HG03565 (cell line): ENCODE measurements at regions not wholly inside any gene's neighbourhood (a gene's known extent, or its start where the extent isn't known, plus 50 kb on each side); places are given as distances from the start of the nearest gene placed in this dataset.
"Not testable (repeated sequence)": the region's sequence is repeated elsewhere in the genome, so short reads cannot be mapped to it uniquely, and the experiment has no call there.

Experiments used
- ATAC-seq: cut with Tn5 transposase; IDR thresholded peaks from one replicate; pipeline ENCODE4 v1.9.1; 2021; ENCODE audit warnings: mild to moderate bottlenecking, moderate library complexity; ENCODE audit not compliant: unreplicated experiment

DNA sequence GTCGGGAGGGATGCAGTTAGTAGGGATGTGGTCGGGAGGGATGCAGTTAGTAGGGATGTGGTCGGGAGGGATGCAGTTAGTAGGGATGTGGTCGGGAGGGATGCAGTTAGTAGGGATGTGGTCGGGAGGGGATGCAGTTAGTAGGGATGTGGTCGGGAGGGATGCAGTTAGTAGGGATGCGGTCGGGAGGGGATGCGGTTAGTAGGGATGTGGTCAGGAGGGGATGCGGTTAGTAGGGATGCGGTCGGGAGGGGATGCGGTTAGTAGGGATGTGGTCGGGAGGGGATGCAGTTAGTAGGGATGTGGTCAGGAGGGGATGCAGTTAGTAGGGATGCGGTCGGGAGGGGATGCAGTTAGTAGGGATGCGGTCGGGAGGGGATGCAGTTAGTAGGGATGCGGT lies 96.2 kb downstream of the BDH1 start:
- ATAC-seq, result not testable (repeated sequence)

DNA sequence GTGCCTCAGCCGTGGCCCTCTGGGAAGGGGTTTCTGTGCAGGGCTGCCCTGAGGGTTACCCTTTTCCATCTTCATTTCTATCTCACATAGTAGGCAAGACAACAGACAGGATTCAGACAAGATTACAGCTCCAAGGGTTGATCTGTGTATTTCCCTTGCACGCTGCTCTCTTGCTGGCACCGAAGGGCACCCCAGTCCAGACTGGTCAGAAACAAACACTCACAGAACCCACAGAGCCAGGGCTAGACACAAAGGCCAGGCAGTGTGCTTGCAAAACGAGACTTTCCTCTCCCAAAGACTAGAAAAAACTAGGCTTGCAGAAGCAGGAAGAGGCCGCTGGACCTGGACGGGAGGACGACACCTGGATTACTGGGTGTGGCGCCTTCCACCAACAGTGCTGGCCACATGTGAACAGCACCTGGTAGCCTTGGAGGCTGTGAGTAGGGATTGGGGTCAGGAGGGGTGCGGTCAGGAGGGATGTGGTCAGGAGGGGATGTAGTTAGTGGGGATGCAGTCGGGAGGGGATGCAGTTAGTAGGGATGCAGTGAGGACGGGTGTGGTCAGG lies 96.8 kb downstream of the BDH1 start:
- no peak for ATAC-seq

- peak; percentile 64 for ATAC-seq
These were observed 97.5 kb downstream of the BDH1 start for GRCh38 chr3:197458179-197458707.

- ATAC-seq, result no peak
These were observed 99.3 kb downstream of the BDH1 start for GRCh38 chr3:197456261-197457091.

- ATAC-seq, result not testable (repeated sequence)
These were observed 100.9 kb downstream of the BDH1 start for GRCh38 chr3:197454841-197455240.

DNA sequence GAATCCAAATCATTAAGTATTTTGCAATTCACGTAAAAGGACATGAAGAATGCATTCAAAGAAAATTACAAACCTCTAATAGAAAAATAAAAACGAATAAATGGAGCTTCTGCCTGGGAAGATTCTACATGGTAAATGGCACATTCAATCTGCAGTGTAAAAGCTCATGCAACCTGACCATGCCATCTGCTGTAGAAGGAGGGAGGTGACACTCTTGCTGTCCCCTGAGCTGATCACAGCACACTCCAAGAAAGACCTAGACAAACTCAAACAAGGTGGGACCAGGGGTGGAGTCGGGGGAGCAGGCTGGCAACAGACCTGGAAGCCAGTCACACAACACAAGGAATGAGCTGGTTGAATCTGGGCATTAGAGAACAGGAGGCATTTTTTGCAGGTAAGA lies 101.8 kb downstream of the BDH1 start:
- ATAC-seq, result no peak

- ATAC-seq, result no peak
These were observed 105.0 kb downstream of the BDH1 start for GRCh38 chr3:197450810-197451209.

GRCh38 chr3:197450308-197450707 lies 105.5 kb downstream of the BDH1 start:
- ATAC-seq, result no peak

- ATAC-seq, result not testable (repeated sequence)
These were observed 106.6 kb downstream of the BDH1 start for GRCh38 chr3:197449181-197449580.

GRCh38 chr3:197447781-197448180 lies 108.0 kb downstream of the BDH1 start:
- ATAC-seq, result not testable (repeated sequence)

DNA sequence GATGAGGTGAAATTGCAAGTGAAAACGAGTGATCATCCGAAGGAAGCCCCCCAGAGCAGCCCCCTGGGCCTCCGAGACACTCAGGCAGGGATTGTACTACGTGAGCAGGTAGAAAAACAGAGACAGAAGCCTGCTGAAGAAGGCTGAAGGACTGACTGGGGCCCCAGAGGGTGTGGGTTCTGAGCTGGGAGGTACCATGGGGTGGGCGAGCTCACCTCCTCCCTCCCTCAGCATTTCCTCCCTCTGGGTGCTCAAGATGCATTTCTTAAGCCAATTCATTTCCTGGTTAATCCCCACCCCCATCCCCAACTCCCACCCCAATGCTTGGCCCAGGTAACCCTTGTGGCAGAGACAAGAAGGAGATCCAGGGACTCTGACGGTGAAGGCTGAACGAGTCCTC lies 108.7 kb downstream of the BDH1 start:
- ATAC-seq, result no peak

DNA sequence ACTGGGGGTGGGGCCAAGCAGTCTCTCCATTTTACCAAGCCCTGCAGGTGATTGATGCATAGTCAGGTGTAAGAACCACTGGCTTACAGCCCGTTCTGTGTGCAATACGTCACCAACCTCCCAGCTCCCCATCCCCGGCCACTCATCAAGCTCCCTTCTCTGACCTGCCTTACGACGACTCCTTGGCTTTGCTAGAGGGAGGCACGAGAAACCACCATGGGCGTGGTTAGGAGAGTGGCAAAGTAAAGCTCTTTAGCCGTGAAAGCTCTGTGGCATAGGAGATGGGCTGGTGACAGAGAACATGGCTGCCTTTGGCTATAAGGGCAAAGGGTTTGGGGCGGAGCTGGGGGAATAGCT lies 109.1 kb downstream of the BDH1 start:
- ATAC-seq, result no peak

DNA sequence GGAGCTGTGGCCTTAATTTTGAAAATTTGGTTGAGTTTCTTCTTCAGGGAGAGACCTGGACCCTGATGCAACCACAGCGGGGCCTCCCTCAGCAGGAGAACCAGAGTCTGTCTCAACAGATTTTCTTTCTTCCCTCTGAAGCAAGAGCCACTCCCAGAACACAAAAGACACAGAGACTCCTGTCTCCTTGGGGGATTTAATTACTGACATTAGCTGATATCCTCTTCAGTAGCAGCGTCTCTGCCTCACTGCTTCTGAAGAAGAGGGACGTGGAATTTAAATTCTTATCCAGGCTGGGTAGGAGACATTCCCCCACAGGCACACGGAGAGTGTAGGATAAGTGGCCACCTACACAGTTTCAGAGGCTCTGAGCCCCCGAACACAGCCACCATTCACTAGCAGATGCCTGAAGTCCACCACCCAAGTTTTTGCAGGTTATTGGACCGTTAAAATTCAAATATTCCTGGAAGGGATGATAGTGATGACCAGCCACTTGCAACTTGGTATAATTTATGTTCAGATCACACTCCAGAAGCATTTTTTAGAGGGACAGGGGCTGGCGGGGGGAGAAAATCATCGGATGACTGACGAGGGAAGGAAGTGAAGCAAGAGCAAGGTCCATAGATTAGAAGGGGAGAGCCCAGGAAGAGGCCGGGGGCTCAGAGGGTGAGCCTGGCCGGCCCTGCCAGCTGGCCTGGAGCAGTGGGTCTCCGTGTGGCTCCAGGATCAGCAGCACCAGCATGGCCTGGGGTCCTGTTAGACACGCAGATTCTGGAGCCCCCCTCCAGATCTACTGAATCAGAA lies 109.7 kb downstream of the BDH1 start:
- ATAC-seq, result no peak

DNA sequence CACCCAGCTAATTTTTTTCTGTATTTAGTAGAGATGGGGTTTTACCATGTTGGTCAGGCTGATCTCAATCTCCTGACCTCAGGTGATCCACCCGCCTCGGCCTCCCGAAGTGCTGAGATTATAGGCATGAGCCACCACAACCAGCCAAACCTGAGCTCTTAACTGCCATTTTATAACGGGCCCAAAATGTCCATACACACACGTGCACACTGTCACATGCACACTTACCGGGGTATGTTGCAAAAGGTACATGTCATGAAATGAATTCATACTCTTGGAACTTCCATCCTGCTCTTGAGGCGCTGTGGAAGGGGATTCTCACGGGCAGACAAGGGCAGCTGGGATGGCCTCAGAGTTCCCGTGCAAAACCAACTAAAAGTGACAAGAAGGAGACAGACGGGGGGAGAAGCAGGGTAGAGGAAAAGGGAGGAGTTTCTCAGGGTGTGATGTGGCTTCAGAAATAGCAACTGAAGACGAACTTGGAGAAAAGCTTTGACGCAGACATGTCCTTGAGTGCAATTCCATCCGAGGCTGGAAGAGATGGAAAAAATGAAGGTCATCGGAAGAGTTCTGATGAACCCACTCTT lies 110.9 kb downstream of the BDH1 start:
- no peak for ATAC-seq

DNA sequence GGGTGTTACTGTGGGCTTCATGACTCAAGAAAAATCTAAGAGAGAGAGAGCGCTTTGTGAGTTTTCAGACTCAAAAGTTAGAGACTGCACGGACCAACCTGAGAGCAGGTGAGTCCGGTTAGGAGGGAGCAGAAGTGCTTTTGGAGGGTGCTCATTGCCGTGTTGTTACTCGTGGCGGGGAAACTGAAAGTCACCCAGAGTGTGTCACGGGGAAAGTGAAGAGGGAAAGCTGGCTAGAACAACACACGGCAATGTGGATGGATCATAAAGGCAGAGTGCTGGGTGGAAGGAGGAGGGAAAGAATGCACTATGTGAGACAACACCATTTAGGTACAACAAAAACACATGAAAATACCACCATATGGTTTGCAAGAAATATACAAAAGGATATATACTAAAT lies 112.3 kb downstream of the BDH1 start:
- ATAC-seq, result no peak

DNA sequence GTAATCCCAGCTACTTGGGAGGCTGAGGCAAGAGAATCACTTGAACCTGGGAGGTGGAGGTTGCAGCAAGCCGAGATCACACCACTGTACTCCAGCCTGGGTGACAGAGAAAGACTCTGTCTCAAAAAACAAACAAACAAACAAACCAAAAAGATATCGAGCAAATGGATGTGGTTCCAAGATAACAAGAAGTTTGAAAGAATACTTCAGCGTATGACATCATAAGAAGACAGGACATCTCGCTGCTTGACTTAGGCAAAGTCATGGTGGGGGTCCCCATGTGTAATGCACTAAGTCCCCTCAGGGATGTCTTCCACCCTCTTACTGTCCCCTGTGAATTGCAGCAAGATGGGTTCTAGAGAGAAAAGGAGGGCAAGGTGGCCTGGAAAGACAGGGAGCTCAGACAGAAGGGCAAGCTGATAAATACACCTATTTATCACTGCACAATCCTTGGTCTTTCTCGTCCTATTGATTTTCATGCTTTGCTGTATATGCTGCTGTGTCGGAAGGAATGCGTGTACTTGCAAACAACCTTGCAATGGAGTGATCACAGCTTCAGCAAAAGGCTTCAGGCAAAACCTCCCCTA lies 115.0 kb downstream of the BDH1 start:
- no peak for ATAC-seq

GRCh38 chr3:197438906-197439305 lies 116.9 kb downstream of the BDH1 start:
- no peak for ATAC-seq

- no peak for ATAC-seq
These were observed 120.3 kb downstream of the BDH1 start for GRCh38 chr3:197435426-197435825.

DNA sequence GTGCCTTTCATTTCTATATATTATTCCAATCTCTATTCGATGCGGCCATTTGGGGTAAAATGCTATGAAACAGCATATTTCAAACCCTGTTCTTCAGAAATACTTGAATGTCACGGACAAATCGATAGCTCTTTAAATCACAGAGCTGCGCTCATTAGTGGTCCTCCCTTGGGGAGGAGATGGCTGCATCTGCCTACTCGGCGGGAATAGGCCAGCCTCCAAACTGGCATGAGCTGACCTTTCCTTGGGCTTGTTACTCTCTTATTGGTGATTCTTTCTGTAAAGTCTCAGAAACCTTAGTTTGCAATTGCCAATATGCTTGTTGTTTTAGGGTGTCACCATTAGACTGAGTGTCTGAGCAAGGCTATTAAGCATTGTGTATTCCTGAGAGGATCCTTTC lies 120.9 kb downstream of the BDH1 start:
- no peak for ATAC-seq

- no peak for ATAC-seq
These were observed 123.2 kb downstream of the BDH1 start for GRCh38 chr3:197432384-197433127.
